ENCODE measurements at regions not wholly inside any gene's neighbourhood (a gene's known extent, or its start where the extent isn't known, plus 50 kb on each side); places are given as distances from the start of the nearest gene placed in this dataset.
A peak's percentile ranks its signal among the peaks of the same experiment; 100 is the strongest.

- TF ChIP-seq, protein P1, sequence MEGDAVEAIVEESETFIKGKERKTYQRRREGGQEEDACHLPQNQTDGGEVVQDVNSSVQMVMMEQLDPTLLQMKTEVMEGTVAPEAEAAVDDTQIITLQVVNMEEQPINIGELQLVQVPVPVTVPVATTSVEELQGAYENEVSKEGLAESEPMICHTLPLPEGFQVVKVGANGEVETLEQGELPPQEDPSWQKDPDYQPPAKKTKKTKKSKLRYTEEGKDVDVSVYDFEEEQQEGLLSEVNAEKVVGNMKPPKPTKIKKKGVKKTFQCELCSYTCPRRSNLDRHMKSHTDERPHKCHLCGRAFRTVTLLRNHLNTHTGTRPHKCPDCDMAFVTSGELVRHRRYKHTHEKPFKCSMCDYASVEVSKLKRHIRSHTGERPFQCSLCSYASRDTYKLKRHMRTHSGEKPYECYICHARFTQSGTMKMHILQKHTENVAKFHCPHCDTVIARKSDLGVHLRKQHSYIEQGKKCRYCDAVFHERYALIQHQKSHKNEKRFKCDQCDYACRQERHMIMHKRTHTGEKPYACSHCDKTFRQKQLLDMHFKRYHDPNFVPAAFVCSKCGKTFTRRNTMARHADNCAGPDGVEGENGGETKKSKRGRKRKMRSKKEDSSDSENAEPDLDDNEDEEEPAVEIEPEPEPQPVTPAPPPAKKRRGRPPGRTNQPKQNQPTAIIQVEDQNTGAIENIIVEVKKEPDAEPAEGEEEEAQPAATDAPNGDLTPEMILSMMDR (conservative IDR thresholded peaks at IDR 0.05), result no peak
- DNase-seq, result no peak
- Mint-ChIP-seq H3K9me3 (peaks cover 69% of the 10 kb centered on the region), H3K4me1 (no peaks in the 10 kb centered on the region), H3K36me3 (ENCODE audit: low read depth) (no peaks in the 10 kb centered on the region), H3K4me3 (no peak overlapping the region), H3K27ac (no peak overlapping the region), H3K27me3 (ENCODE audit: insufficient read depth) (no peaks in the 10 kb centered on the region)
- H3K27me3 ChIP-seq (ENCODE audit: control insufficient read depth, insufficient read depth, low read length, poor library complexity, severe bottlenecking), result no peaks in the 10 kb centered on the region
- 78 to 95% methylated on average over 2 to 6 of the region's 6 CpGs for WGBS, 2 experiments (ENCODE audit: insufficient coverage in 1 of 2, insufficient read length in 1 of 2)
- no peaks in the 10 kb centered on the region for H3K36me3 ChIP-seq (ENCODE audit: control insufficient read depth, insufficient read depth, low read length)
- H3K9ac ChIP-seq (ENCODE audit: extremely low read depth, low read length, poor library complexity, severe bottlenecking), result no peak overlapping the region
- H3K4me3 ChIP-seq (ENCODE audit: low read length), result no peak overlapping the region
- no peaks in the 10 kb centered on the region for H3K4me1 ChIP-seq (ENCODE audit: control insufficient read depth, insufficient read depth, low read length)
- H3K9me3 ChIP-seq (ENCODE audit: control insufficient read depth, low read length), result peaks cover 94% of the 10 kb centered on the region
- H3K27ac ChIP-seq (ENCODE audit: low read depth, low read length), result no peak overlapping the region
These were observed 105.0 kb upstream of the VIPR2 start for GRCh38 chr7:159249671-159250070.

DNA sequence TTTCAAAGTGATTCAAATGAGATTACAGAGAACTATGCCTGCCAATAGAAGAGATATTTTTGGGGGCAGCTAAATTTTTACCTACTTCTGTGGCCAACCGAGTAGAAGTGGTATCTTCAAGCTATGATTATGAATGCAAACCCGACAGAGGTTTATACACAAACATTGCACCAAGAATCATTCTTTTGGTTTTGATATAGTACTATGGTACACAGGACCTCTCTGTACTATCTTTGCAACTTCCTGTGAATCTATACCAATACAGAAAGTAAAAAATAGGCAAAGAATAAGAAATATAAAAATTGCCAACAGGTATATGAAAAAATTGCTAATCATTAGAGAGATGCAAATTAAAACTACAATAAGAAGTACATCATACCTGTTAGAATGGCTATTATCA is 103.2 kb upstream of the VIPR2 start:
- H3K4me1 Mint-ChIP-seq, result no peaks in the 10 kb centered on the region
- no peaks in the 10 kb centered on the region for H3K27me3 Mint-ChIP-seq (ENCODE audit: insufficient read depth)
- no peak overlapping the region for H3K27ac ChIP-seq (ENCODE audit: low read depth, low read length)
- H3K27me3 ChIP-seq (ENCODE audit: control insufficient read depth, insufficient read depth, low read length, poor library complexity, severe bottlenecking), result no peaks in the 10 kb centered on the region
- H3K4me1 ChIP-seq (ENCODE audit: control insufficient read depth, insufficient read depth, low read length), result no peaks in the 10 kb centered on the region
- DNase-seq, result no peak
- H3K4me3 ChIP-seq (ENCODE audit: low read length), result no peak overlapping the region
- WGBS, 2 experiments (ENCODE audit: insufficient coverage in 1 of 2, insufficient read length in 1 of 2), result 72% methylated on average over 2 of the region's 2 CpGs; no CpG with 5 or more reads in 1 of the 2 experiments
- TF ChIP-seq, protein P1 (conservative IDR thresholded peaks at IDR 0.05), result no peak
- H3K36me3 Mint-ChIP-seq (ENCODE audit: low read depth), result no peaks in the 10 kb centered on the region
- peaks cover 82% of the 10 kb centered on the region for H3K9me3 ChIP-seq (ENCODE audit: control insufficient read depth, low read length)
- H3K36me3 ChIP-seq (ENCODE audit: control insufficient read depth, insufficient read depth, low read length), result no peaks in the 10 kb centered on the region
- H3K9ac ChIP-seq (ENCODE audit: extremely low read depth, low read length, poor library complexity, severe bottlenecking), result no peak overlapping the region
- H3K4me3 Mint-ChIP-seq, result no peak overlapping the region
- peaks cover 64% of the 10 kb centered on the region for H3K9me3 Mint-ChIP-seq
- no peak overlapping the region for H3K27ac Mint-ChIP-seq

GRCh38 chr7:159246702-159247480 is 102.2 kb upstream of the VIPR2 start:
- Mint-ChIP-seq H3K27ac (no peak overlapping the region), H3K4me1 (no peaks in the 10 kb centered on the region), H3K36me3 (ENCODE audit: low read depth) (no peaks in the 10 kb centered on the region), H3K4me3 (no peak overlapping the region), H3K27me3 (ENCODE audit: insufficient read depth) (no peaks in the 10 kb centered on the region), H3K9me3 (peaks cover 56% of the 10 kb centered on the region)
- no peaks in the 10 kb centered on the region for H3K27me3 ChIP-seq (ENCODE audit: control insufficient read depth, insufficient read depth, low read length, poor library complexity, severe bottlenecking)
- H3K9ac ChIP-seq (ENCODE audit: extremely low read depth, low read length, poor library complexity, severe bottlenecking), result no peak overlapping the region
- H3K27ac ChIP-seq (ENCODE audit: low read depth, low read length), result no peak overlapping the region
- peaks cover 78% of the 10 kb centered on the region for H3K9me3 ChIP-seq (ENCODE audit: control insufficient read depth, low read length)
- no peak for DNase-seq
- H3K36me3 ChIP-seq (ENCODE audit: control insufficient read depth, insufficient read depth, low read length), result no peaks in the 10 kb centered on the region
- no peaks in the 10 kb centered on the region for H3K4me1 ChIP-seq (ENCODE audit: control insufficient read depth, insufficient read depth, low read length)
- TF ChIP-seq, protein P1 (conservative IDR thresholded peaks at IDR 0.05), result no peak
- WGBS, 2 experiments (ENCODE audit: insufficient coverage in 1 of 2, insufficient read length in 1 of 2), result 13 to 67% methylated on average over 1 to 2 of the region's 2 CpGs
- H3K4me3 ChIP-seq (ENCODE audit: low read length), result peak overlapping the region; percentile 31

Data from endodermal cell (in vitro differentiated cells).